Endodermal cell (in vitro differentiated cells): ENCODE measurements at regions not wholly inside any gene's neighbourhood (a gene's known extent, or its start where the extent isn't known, plus 50 kb on each side); places are given as distances from the start of the nearest gene placed in this dataset.

ENCODE experiments used
- DNase-seq: peaks from one replicate; pipeline ENCODE4 v3.0.0-alpha.2; 2017
- H3K27ac ChIP-seq: 2 replicates; pipeline ENCODE4 v1.5.1; 2013; ENCODE audit warnings: mild to moderate bottlenecking, low read depth, low read length, moderate library complexity
- H3K27me3 ChIP-seq: 2 replicates; pipeline ENCODE4 v1.6.1; 2013; ENCODE audit warnings: mild to moderate bottlenecking, low read length, moderate library complexity; ENCODE audit not compliant: insufficient read depth, control insufficient read depth, poor library complexity, severe bottlenecking
- H3K36me3 ChIP-seq: 2 replicates; pipeline ENCODE4 v1.7.0; 2013; ENCODE audit warnings: mild to moderate bottlenecking, low read length, moderate library complexity; ENCODE audit not compliant: control insufficient read depth, insufficient read depth
- H3K4me1 ChIP-seq: one replicate; pipeline ENCODE4 v1.7.0; 2013; ENCODE audit warnings: low read length; ENCODE audit not compliant: control insufficient read depth, insufficient read depth
- H3K4me3 ChIP-seq: 2 replicates; pipeline ENCODE4 v1.5.1; 2013; ENCODE audit warnings: mild to moderate bottlenecking, low read length, moderate library complexity
- H3K9ac ChIP-seq: 2 replicates; pipeline ENCODE4 v1.6.1; 2013; ENCODE audit warnings: mild to moderate bottlenecking, low read length, moderate library complexity; ENCODE audit not compliant: poor library complexity, severe bottlenecking; ENCODE audit errors: extremely low read depth
- H3K9me3 ChIP-seq: 2 replicates; pipeline ENCODE4 v1.6.1; 2013; ENCODE audit warnings: mild to moderate bottlenecking, low read length, moderate library complexity; ENCODE audit not compliant: control insufficient read depth
- H3K27ac Mint-ChIP-seq: 2 replicates; pipeline ENCODE4 v1.8.0; 2020; ENCODE audit warnings: mixed read lengths
- H3K27me3 Mint-ChIP-seq: 2 replicates; pipeline ENCODE4 v1.8.0; 2021; ENCODE audit warnings: mild to moderate bottlenecking, mixed read lengths; ENCODE audit not compliant: insufficient read depth
- H3K36me3 Mint-ChIP-seq: 2 replicates; pipeline ENCODE4 v1.8.0; 2020; ENCODE audit warnings: low read depth, mixed read lengths
- H3K4me1 Mint-ChIP-seq: 2 replicates; pipeline ENCODE4 v1.8.0; 2020; ENCODE audit warnings: mixed read lengths
- H3K4me3 Mint-ChIP-seq: 2 replicates; pipeline ENCODE4 v1.8.0; 2020; ENCODE audit warnings: mild to moderate bottlenecking, moderate library complexity, mixed read lengths
- H3K9me3 Mint-ChIP-seq: 2 replicates; pipeline ENCODE4 v1.8.0; 2020; ENCODE audit warnings: mild to moderate bottlenecking, mixed read lengths
- CTCF ChIP-seq: fragments of 200-600 bp; sonication (generic); conservative IDR thresholded peaks from 2 replicates; pipeline ENCODE4 v1.5.0; 2021; ENCODE audit warnings: antibody characterized with exemption, mild to moderate bottlenecking
- WGBS, 2 experiments: methylation state at CpG; one replicate each; pipeline versions ENCODE4 v1.1.5 to v1.1.7; 2013; ENCODE audit warnings: missing lambda C conversion rate in 2 of 2, mixed read lengths in 1 of 2; ENCODE audit not compliant: insufficient coverage in 1 of 2, insufficient read length in 1 of 2; 5-methylcytosine and 5-hydroxymethylcytosine counted together

- no peaks in the 10 kb centered on the region for H3K36me3 ChIP-seq
- H3K9ac ChIP-seq = no peak overlapping the region
- Mint-ChIP-seq H3K27me3 (no peaks in the 10 kb centered on the region), H3K36me3 (no peaks in the 10 kb centered on the region), H3K27ac (no peak overlapping the region), H3K4me3 (no peak overlapping the region), H3K4me1 (no peaks in the 10 kb centered on the region), H3K9me3 (peaks cover 7% of the 10 kb centered on the region)
- whole genome bisulfite sequencing, 2 experiments = 93% methylated on average over 2 of the region's 2 CpGs; no CpG with 5 or more reads in 1 of the 2 experiments
- no peaks in the 10 kb centered on the region for H3K9me3 ChIP-seq
- no peak overlapping the region for H3K4me3 ChIP-seq
- no peaks in the 10 kb centered on the region for H3K4me1 ChIP-seq
- no peak for DNase-seq
- no peaks in the 10 kb centered on the region for H3K27me3 ChIP-seq
- peak; percentile 50 for TF ChIP-seq CTCF
- H3K27ac ChIP-seq = no peak overlapping the region
Measured at GRCh38 chr13:71949441-71949840, 82.4 kb upstream of the DACH1 start.

- Mint-ChIP-seq H3K4me3 (no peak overlapping the region), H3K27me3 (no peaks in the 10 kb centered on the region), H3K27ac (no peak overlapping the region), H3K9me3 (no peaks in the 10 kb centered on the region), H3K36me3 (no peaks in the 10 kb centered on the region), H3K4me1 (no peaks in the 10 kb centered on the region)
- TF ChIP-seq CTCF = no peak
- no peak overlapping the region for H3K27ac ChIP-seq
- H3K9me3 ChIP-seq = no peaks in the 10 kb centered on the region
- WGBS, 2 experiments = 84 to 94% methylated on average over 2 to 4 of the region's 4 CpGs
- H3K36me3 ChIP-seq = no peaks in the 10 kb centered on the region
- no peak overlapping the region for H3K4me3 ChIP-seq
- no peaks in the 10 kb centered on the region for H3K27me3 ChIP-seq
- no peaks in the 10 kb centered on the region for H3K4me1 ChIP-seq
- H3K9ac ChIP-seq = no peak overlapping the region
- no peak for DNase-seq
Measured at GRCh38 chr13:71939186-71939585, 72.2 kb upstream of the DACH1 start.

GRCh38 chr13:71935166-71935840 is 68.3 kb upstream of the DACH1 start:
- H3K9me3 Mint-ChIP-seq = no peaks in the 10 kb centered on the region
- Histone ChIP-seq H3K27me3 (no peaks in the 10 kb centered on the region), H3K27ac (no peak overlapping the region), H3K4me1 (no peaks in the 10 kb centered on the region), H3K4me3 (no peak overlapping the region), H3K9ac (no peak overlapping the region), H3K36me3 (no peaks in the 10 kb centered on the region), H3K9me3 (no peaks in the 10 kb centered on the region)
- H3K27me3 Mint-ChIP-seq = no peaks in the 10 kb centered on the region
- no peak overlapping the region for H3K4me3 Mint-ChIP-seq
- no peaks in the 10 kb centered on the region for H3K36me3 Mint-ChIP-seq
- H3K4me1 Mint-ChIP-seq = no peaks in the 10 kb centered on the region
- no peak overlapping the region for H3K27ac Mint-ChIP-seq
- no peak for TF ChIP-seq CTCF
- DNase-seq = no peak
- 78 to 89% methylated on average over 1 to 4 of the region's 4 CpGs for WGBS, 2 experiments
